Fibroblast of peridontal ligament (primary cell): ENCODE measurements at regions not wholly inside any gene's neighbourhood (a gene's known extent, or its start where the extent isn't known, plus 50 kb on each side); places are given as distances from the start of the nearest gene placed in this dataset.
"Not testable (repeated sequence)": the region's sequence is repeated elsewhere in the genome, so short reads cannot be mapped to it uniquely, and the experiment has no call there.

Source experiments
- DNase-seq: peaks from one replicate; pipeline ENCODE4 v3.0.0-alpha.2; 2010; ENCODE audit errors: extremely low read depth

- DNase-seq, result peak; percentile 73
These were observed 149.3 kb downstream of the UTRN start for GRCh38 chr6:144434308-144434990.

DNA sequence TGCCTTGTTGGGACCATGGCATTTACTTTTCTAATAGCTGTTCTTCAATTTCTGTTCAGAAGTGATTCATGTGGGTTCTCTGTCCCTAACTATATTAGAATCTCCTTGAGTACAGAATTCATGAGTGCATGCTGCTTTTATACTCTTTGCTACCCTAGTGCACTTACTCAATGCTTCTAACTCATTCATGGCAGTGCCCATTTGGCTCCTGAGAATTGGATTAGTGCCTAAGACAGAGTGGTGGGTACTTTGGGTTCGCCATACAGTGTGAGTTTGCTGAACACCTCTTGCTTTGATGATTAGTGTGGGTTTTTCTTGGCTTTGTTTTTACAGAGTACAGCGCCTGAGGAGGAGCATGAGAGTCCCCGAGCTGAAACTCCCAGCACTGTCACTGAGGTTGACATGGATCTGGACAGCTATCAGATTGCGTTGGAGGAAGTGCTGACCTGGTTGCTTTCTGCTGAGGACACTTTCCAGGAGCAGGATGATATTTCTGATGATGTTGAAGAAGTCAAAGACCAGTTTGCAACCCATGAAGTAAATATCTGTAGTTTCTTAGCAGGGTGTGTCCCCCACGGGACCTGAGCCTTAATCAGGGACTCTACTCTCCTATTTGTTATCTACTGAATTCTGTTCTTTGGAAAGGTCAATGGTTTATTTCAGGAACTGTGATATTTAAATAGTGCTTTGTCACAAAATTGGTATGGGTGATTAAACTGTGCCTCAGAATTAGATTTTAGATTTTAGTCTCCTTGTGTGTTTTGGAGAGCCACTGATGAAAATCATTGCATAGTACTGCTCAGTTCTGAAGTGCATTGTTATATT, 150.7 kb downstream of the UTRN start:
- no peak for DNase-seq

- DNase-seq, result no peak
These were observed 152.0 kb downstream of the UTRN start for GRCh38 chr6:144437105-144437504.

DNA sequence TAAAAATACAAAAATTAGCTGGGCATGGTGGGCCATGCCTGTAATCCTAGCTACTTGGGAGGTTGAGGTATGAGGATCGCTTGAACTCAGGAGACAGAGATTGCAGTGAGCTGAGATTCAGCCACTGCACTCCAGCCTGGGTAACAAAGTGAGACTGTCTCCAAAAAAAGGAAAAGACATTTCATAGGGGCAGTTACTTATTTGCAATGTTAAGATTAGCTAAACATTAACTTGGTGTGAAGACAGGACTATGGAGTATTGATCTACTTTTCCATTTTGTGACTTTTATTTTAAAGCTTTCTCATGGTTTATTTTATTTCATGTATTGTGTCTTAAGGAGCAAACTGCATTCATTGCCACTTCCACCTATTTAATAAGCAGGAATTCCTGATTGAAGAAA, 153.0 kb downstream of the UTRN start:
- no peak for DNase-seq

DNA sequence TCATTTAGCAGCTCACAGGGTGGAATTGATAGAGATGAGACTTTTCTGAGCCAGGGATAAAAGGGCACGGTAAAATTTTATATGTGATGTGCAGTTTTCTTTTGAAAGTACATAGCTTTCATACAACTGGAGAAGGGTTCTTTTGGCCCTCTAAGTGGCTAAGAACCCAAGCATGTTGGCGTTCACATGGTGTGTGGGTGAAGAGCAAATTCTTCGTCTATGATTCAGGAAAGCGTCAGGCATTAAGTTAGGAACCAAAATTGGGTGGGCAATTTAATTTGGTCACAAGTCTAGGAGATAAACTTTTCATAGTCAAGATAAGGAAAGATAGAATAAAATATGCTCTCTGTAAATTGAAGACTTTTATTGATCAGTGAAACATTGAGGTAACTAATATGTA, 153.9 kb downstream of the UTRN start:
- DNase-seq, result no peak

- not testable (repeated sequence) for DNase-seq
These were observed 156.7 kb downstream of the UTRN start for GRCh38 chr6:144441801-144442200.

- DNase-seq, result no peak
These were observed 158.0 kb downstream of the UTRN start for GRCh38 chr6:144443157-144443556.

DNA sequence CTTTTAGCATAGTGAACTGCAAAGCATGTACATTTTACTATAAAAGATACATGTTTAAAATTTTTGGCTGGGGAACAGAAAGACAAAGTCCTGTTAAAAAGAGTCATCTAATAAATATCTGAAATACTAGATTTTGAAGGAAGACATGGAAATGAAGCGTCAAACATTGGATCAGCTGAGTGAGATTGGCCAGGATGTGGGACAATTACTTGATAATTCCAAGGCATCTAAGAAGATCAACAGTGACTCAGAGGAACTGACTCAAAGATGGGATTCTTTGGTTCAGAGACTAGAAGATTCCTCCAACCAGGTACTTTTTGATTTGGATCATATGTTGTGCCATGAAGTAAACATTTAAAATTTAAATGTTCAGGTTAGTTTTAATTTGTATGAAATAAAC, 162.3 kb downstream of the UTRN start:
- DNase-seq, result peak; percentile 14

GRCh38 chr6:144449218-144449617, 164.1 kb downstream of the UTRN start:
- DNase-seq, result no peak

DNA sequence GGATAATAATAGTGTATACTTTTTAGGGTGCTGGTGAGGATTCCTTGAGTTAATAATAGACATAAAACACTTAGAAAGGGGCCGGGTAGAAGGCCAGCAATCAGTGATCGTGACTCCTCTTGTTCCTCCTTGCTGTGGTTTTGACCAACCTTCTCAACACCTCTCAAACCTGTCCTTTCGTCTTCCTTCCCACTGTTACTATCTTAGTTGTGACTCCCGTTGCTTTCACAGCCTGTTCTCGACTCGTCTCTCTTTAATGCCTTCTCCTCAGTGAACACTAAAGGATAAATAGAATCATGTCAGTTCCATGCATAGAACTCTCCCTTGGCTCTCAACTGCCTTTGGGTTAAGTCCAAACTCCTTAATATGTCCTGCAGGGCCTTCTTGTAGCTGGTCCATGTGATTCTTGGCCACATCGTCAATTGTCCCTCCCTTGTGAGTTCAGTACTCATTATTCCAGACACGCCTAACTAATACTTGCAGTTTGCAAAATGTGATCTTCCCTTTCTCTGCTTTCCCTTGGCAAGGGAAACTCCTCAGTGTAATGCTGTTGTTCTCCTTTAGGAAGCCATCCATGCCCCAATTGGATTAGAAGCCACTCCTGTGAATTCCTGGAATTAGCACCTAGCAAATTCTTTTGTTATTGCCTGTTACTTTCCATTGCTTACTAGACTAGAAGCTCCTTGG, 164.9 kb downstream of the UTRN start:
- DNase-seq, result no peak

DNA sequence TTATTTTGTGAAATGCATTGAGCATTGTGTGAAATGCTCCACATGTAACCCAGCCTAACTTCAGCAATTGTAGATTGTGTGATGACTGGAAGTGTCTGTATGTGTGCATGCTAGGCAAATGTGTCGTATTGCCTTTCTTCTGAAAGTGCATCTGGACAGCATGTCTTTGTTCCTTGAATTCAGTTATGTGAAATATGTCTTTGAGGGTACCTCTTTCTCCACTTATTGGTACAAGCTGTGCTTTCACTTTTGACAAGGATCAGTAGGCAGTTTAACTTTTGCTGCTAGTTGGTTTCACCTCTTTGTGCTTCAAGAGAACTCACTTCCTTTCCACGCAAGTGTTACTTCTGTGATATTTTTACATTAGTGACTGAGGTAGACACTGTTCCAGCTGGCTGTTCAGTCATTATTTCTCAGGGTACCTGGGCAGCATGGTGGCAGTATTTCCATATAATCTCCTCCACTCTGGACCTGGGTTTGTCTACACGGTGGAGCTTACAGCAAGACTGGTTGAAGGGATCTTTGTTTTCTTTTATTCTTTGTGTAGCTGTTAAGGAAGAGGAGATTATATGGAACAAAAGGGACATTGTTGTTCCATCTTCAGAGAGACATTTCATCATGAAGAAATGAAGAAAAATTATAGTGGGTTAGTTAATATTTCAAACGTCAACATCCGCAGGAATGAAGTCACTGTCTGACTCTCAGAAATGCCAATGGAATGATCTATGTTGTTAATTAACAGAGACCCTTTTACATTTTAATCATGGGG, 175.4 kb downstream of the UTRN start:
- no peak for DNase-seq

DNA sequence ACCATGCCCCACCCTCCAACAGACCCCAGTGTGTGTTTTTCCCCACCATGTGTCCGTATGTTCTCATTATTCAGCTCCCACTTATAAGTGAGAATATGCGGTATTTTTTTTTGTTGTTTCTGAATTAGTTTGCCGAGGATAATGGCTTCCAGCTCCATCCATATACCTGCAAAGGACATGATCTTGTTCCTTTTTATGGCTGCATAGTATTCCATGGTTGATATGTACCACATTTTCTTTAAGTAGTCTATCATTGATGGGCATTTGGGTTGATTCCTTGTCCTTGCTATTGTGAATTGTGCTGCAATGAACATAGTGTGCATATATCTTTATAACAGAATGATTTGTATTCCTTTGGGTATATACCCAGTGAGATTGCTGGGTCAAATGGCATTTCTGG, 176.9 kb downstream of the UTRN start:
- DNase-seq, result no peak

GRCh38 chr6:144466716-144467115, 181.6 kb downstream of the UTRN start:
- no peak for DNase-seq

- no peak for DNase-seq
These were observed 182.1 kb downstream of the UTRN start for GRCh38 chr6:144467172-144467762.

- DNase-seq, result no peak
These were observed 182.8 kb downstream of the UTRN start for GRCh38 chr6:144467921-144468320.

- no peak for DNase-seq
These were observed 183.6 kb downstream of the UTRN start for GRCh38 chr6:144468709-144469108.

DNA sequence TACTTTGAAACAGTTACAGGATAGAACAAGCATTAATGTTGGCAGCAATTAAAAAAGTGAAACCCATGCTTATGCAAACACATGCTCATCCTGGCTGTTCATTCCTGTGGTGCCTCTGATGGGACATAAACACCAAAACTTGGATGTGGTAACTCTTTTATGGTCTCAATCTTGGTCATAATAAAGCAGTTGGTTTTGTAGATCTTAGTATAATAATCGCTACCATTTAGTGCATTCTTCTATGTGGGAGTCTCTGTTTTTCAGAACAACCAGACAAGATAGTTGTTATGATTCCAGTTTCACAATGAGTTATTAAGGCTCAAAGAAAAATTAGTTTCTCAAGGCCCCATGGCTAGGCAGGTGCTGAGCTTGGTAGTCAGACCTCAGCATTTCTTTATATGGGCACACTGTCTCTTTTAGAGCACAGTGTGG, 184.0 kb downstream of the UTRN start:
- DNase-seq, result peak; percentile 22

- not testable (repeated sequence) for DNase-seq
These were observed 185.1 kb downstream of the UTRN start for GRCh38 chr6:144470201-144470600.

DNA sequence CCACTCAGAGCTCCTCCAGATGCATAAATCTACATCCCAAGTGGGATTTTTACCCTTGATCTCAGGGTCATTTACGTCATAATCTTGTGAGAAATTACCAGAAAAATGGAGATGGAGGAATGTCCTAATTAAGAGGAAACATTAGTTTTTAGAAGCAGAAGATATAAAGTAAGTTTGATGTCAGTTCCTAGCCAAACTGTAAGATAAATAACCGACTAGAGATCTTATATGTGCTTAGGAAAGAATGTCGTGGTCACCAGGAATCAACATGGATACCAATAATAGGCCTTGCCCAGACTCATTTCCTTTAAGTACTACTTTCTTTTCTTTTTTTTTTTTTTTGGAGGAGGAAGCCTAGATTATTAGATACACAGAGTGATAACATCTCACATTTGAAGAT, 186.9 kb downstream of the UTRN start:
- DNase-seq, result peak; percentile 32

GRCh38 chr6:144474290-144474689, 189.2 kb downstream of the UTRN start:
- DNase-seq, result no peak

DNA sequence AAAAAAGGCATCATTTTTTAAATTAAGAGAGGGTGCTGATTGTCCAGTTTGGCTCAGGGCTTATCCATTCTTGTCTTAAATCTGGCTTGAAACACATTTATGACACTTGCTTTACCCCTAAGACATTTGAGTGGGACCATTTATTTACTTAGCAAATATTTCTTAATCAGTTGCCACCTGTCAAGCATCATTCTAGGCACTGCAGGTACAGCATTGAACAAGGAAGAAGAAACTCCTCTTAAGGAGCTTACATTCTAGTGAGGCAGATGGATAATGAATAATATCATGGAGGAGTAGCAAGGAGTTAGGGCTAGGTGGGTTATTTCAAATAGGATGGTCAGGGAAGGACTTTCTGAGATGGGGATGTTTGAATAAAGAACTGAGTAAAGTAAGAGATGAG, 189.8 kb downstream of the UTRN start:
- DNase-seq, result no peak

GRCh38 chr6:144475411-144475810, 190.3 kb downstream of the UTRN start:
- DNase-seq, result no peak
